ENCODE measurements at regions not wholly inside any gene's neighbourhood (a gene's known extent, or its start where the extent isn't known, plus 50 kb on each side); places are given as distances from the start of the nearest gene placed in this dataset.

- TF ChIP-seq, protein P1, sequence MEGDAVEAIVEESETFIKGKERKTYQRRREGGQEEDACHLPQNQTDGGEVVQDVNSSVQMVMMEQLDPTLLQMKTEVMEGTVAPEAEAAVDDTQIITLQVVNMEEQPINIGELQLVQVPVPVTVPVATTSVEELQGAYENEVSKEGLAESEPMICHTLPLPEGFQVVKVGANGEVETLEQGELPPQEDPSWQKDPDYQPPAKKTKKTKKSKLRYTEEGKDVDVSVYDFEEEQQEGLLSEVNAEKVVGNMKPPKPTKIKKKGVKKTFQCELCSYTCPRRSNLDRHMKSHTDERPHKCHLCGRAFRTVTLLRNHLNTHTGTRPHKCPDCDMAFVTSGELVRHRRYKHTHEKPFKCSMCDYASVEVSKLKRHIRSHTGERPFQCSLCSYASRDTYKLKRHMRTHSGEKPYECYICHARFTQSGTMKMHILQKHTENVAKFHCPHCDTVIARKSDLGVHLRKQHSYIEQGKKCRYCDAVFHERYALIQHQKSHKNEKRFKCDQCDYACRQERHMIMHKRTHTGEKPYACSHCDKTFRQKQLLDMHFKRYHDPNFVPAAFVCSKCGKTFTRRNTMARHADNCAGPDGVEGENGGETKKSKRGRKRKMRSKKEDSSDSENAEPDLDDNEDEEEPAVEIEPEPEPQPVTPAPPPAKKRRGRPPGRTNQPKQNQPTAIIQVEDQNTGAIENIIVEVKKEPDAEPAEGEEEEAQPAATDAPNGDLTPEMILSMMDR (IDR thresholded peaks at IDR 0.05) = no peak
- Mint-ChIP-seq H3K9me3 (peaks cover 53% of the 10 kb centered on the region), H3K4me3 (no peak overlapping the region), H3K27me3 (ENCODE audit: insufficient read depth) (no peaks in the 10 kb centered on the region), H3K36me3 (ENCODE audit: low read depth) (peaks cover 8% of the 10 kb centered on the region; the same call in 1 of the 2 replicates), H3K4me1 (ENCODE audit: low read depth) (no peaks in the 10 kb centered on the region), H3K27ac (no peak overlapping the region)
- DNase-seq = no peak
Measured at GRCh38 chr1:5220421-5220820, 566.0 kb downstream of the AJAP1 start.

- Mint-ChIP-seq H3K27ac (no peak overlapping the region), H3K4me3 (no peak overlapping the region), H3K9me3 (peaks cover 67% of the 10 kb centered on the region)
Measured at GRCh38 chr1:5200006-5200405, 545.6 kb downstream of the AJAP1 start.

DNA sequence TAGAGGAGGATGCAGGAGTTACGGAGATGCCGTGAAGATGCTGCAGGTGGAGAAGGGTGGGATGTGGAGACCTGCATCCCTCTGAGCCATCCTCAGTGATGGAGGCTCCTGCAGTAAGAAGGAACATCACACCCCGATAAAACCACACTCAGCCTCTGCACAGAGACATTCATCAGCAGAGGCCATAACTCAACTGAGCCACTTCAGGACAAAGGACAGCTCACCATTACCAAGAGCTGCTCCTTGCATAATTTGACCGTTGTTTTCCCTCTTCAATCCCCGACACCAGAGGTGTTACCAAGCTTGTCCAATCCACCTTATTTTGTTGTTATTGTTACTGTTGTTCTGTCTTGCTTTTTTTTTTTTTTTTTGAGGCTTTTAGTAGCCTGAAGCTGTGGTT, 543.9 kb downstream of the AJAP1 start:
- TF ChIP-seq, protein P1 (IDR thresholded peaks at IDR 0.05) = no peak
- Mint-ChIP-seq H3K36me3 (ENCODE audit: low read depth) (no peaks in the 10 kb centered on the region), H3K4me1 (ENCODE audit: low read depth) (no peaks in the 10 kb centered on the region), H3K9me3 (peaks cover 69% of the 10 kb centered on the region), H3K27me3 (ENCODE audit: insufficient read depth) (no peaks in the 10 kb centered on the region), H3K27ac (no peak overlapping the region), H3K4me3 (no peak overlapping the region)
- DNase-seq = no peak

More at GRCh38 chr1:5200006-5200405, 545.6 kb downstream of the AJAP1 start:
- Mint-ChIP-seq H3K36me3 (ENCODE audit: low read depth) (no peaks in the 10 kb centered on the region), H3K27me3 (ENCODE audit: insufficient read depth) (no peaks in the 10 kb centered on the region), H3K4me1 (ENCODE audit: low read depth) (no peaks in the 10 kb centered on the region)
- no peak for DNase-seq
- TF ChIP-seq, protein P1 (IDR thresholded peaks at IDR 0.05) = no peak

DNA sequence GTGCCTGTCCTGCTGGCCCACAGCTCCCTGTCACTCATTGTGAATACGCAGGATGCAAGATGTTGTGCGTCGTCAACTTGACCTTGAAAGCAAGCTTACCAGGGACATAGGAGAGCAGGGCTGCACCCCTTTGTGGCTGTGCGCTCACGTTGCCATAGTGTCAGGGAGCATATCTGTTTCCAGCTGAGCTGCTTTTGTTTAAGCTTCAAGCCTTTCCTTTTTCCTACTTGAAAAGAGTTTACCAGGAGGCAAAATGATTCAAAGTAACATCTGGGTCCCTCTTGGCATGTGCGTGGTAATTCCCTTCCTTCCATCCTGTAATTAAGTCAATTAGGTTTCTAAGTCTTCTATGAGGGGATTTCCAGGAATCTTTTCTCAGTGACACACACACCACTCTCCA, 537.1 kb downstream of the AJAP1 start:
- no peak overlapping the region for H3K27ac Mint-ChIP-seq
- TF ChIP-seq, protein P1 (IDR thresholded peaks at IDR 0.05) = no peak
- H3K4me1 Mint-ChIP-seq (ENCODE audit: low read depth) = no peaks in the 10 kb centered on the region
- no peak overlapping the region for H3K4me3 Mint-ChIP-seq
- H3K36me3 Mint-ChIP-seq (ENCODE audit: low read depth) = no peaks in the 10 kb centered on the region
- DNase-seq = no peak
- H3K9me3 Mint-ChIP-seq = peaks cover 26% of the 10 kb centered on the region
- no peaks in the 10 kb centered on the region for H3K27me3 Mint-ChIP-seq (ENCODE audit: insufficient read depth)

DNA sequence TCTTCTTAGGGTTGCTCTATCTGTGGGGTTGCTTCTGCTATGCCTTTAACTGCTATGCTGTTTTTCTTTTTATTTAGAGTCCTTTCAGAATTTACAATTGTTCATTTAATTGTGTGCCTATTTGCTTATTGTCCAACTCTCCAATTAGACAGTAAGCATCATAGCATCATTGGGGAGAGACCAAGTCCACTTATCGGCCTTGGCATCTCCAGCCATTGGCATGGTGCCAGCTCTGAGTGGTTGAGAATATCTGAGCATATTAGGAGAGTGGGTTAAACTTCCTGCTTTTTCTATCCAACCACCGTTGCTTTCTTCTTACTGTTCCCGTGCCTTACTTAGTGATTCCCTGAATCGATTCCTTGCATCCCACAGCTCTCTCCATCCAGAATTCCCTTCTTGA, 535.0 kb downstream of the AJAP1 start:
- H3K4me3 Mint-ChIP-seq = no peak overlapping the region
- H3K27ac Mint-ChIP-seq = no peak overlapping the region
- H3K9me3 Mint-ChIP-seq = peaks cover 25% of the 10 kb centered on the region
- H3K36me3 Mint-ChIP-seq (ENCODE audit: low read depth) = peaks cover 5% of the 10 kb centered on the region
- TF ChIP-seq, protein P1 (IDR thresholded peaks at IDR 0.05) = no peak
- no peak for DNase-seq
- H3K27me3 Mint-ChIP-seq (ENCODE audit: insufficient read depth) = no peaks in the 10 kb centered on the region
- no peaks in the 10 kb centered on the region for H3K4me1 Mint-ChIP-seq (ENCODE audit: low read depth)

- TF ChIP-seq, protein P1 (IDR thresholded peaks at IDR 0.05) = no peak
- Mint-ChIP-seq H3K36me3 (ENCODE audit: low read depth) (peaks cover 11% of the 10 kb centered on the region; the same call in 1 of the 2 replicates), H3K9me3 (peaks cover 68% of the 10 kb centered on the region), H3K27ac (no peak overlapping the region), H3K4me1 (ENCODE audit: low read depth) (no peaks in the 10 kb centered on the region), H3K27me3 (ENCODE audit: insufficient read depth) (no peaks in the 10 kb centered on the region; the same call in 1 of the 2 replicates), H3K4me3 (no peak overlapping the region)
- no peak for DNase-seq
Measured at GRCh38 chr1:5165762-5166161, 511.4 kb downstream of the AJAP1 start.
